GM19240 (cell line): ENCODE measurements at regions not wholly inside any gene's neighbourhood (a gene's known extent, or its start where the extent isn't known, plus 50 kb on each side); places are given as distances from the start of the nearest gene placed in this dataset.
"Not testable (repeated sequence)": the region's sequence is repeated elsewhere in the genome, so short reads cannot be mapped to it uniquely, and the experiment has no call there.

Experiments used
- DNase-seq: peaks from one replicate; pipeline ENCODE4 v3.0.0; 2011; ENCODE audit warnings: low spot score; ENCODE audit not compliant: insufficient read length

DNA sequence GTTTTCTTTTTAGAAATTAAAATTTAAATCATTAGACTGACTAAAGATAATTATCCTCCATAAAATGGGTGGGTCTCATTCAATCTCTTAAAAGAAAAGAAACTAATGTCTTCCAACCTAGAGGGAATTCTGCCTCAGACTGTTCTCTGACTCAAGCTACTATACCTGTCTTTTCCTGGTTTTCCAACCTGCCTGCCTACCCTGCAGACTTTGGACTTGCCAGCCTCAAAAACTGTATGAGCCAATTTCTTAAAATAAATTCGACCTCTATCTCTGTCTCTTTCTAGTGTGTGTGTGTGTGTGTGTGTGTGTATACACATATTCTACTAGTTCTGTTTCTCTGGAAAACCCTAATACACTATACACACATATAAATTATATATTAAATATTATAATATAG lies 847.3 kb downstream of the PCDH17 start:
- DNase-seq: no peak

GRCh38 chr13:58480061-58480460 lies 848.5 kb downstream of the PCDH17 start:
- no peak for DNase-seq

DNA sequence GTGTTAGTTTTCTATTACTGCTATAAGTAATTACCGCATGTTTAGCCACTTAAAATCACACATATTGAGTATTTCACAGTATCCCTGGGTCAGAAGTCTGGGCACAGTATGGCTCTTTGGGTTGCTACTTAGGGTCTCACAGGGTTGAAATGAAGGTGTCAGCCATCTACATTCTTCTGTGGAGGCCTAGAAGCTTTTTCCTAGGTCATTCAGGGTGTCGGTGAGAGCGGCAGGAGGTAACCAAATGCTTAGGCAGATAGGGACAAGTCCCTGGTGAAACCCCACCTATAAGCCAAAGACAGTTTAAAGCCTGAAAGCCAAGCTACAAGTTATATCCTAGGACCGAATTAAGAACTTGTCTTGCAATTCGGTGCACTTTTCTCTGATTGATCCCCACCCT lies 856.7 kb downstream of the PCDH17 start:
- no peak for DNase-seq

DNA sequence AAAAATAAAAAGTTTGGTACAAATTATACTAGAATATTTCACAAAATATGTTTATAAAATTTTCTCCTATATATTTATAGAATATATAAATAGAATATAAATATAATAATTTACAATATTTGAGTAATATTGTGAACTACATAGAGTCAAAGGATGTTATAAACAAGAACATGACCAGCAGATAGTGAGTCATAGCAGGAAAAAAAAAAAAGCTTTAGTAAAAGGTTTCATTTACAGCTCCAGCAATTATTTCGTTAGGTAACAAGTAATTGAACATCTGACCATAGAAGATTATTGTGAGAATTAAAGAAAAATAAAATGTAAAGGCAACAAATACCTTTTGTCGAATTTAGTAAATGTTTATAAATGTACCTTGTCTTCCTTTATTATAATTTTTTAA lies 864.1 kb downstream of the PCDH17 start:
- DNase-seq: no peak

- DNase-seq: no peak
Observed at GRCh38 chr13:58500938-58501337, 869.4 kb downstream of the PCDH17 start.

DNA sequence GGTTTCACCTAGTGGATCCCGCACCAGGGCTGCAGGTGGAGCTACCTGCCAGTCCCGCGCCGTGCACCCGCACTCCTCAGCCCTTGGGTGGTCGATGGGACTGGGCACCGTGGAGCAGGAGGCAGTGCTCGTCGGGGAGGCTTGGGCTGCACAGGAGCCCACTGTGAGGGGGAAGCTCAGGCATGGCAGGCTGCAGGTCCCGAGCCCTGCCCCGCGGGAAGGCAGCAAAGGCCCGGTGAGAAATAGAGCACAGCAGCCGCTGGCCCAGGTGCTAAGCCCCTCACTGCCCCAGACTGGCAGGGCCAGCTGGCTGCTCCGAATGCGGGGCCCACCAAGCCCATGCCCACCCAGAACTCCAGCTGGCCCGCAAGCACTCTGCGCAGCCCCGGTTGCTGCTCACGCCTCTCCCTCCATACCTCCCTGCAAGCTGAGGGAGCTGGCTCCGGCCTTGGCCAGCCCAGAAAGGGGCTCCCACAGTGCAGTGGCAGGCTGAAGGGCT lies 872.7 kb downstream of the PCDH17 start:
- not testable (repeated sequence) for DNase-seq

- DNase-seq: not testable (repeated sequence)
Observed at GRCh38 chr13:58505262-58505920, 873.8 kb downstream of the PCDH17 start.

DNA sequence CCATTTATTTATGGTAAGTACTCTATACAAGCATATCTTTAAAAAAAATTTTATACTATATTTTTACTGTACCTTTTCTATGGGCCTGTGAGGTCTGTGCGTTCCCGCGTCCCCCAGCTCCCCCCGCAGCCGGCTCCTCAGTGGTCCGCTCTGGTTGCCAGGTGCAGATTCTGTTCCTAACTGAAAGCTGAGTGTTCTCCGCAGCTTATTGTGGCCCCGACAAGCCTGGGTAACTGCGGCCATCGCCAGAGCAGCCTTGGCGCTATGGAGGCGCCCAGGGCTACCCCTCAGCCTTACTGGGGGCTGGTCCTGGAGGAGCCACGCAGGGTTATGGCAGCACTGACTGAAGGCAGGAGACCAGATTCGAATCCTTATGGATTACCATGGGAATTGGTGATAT lies 896.8 kb downstream of the PCDH17 start:
- no peak for DNase-seq

- DNase-seq: no peak
Observed at GRCh38 chr13:58531614-58532013, 900.1 kb downstream of the PCDH17 start.

GRCh38 chr13:58542530-58542929 lies 911.0 kb downstream of the PCDH17 start:
- no peak for DNase-seq

DNA sequence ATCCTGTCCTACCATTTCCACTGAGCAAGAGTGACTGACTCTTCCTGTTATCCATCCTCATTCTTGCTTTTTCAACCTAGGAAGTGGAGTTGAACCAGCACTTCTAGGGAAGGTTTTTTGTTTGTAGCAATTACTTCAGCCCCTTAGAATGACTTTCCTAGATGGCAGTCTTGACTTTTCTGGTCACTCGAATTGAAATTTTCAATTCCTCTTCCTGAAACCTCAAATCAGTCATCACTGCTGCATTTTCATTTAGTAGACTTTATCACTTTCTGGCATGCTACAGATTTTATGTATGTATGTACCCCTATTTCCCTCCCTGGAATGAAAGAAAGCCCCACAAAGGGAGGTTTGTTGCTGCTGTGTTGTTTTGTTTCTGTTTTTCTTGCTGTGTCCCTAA lies 915.9 kb downstream of the PCDH17 start:
- no peak for DNase-seq

DNA sequence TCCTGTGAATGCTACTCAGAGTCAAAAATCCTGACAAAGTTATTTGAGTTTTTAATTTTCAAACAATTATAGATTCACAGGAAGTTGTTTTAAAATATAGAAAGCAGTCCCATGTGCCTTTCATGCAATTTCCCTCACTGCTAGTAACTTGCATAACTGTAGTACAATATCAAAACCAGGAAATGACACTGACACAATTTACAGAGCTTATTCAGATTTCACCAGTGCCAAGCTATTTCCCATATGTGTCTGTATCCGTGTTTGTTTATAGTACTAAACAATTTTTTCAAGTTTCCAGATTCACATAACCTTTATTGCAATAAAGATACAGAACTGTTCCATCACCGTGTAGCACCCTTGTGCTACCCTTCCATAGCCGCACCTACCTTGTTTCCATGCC lies 934.6 kb downstream of the PCDH17 start:
- no peak for DNase-seq

DNA sequence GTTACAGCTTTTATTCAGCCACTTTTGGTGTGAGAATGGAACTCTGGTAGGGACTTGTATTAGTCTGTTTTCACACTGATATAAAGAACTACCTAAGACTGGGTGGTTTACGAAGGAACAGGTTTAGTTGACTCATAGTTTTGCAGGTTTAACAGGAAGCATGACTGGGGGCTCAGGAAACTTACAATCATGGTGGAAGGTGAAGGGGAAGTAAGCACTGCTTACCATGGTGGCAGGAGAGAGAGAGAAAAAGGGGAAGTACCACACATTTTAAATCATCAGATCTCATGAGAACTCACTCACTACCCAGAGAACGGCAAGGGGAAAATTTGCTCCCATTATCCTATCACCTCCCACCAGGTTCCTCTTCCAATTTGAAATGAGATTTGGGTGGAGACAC lies 942.2 kb downstream of the PCDH17 start:
- no peak for DNase-seq

DNA sequence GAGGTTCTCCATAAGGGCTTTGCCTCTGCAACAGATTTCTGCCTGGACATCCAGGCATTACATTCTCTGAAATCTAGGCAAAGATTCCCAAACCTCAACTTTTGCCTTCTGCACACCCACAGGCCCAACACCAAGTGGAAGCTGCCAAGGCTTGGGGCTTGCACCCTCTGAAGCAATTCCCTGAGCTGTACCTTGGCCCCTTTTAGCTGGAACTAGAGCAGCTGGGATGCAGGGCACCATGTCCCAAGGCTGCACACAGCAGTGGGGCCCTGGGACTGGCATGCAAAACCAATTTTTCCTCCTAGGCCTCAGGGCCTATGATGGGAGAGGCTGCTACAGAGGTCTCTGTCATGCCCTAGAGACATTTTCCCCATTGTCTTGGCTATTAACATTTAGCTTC lies 943.2 kb downstream of the PCDH17 start:
- DNase-seq: no peak

GRCh38 chr13:58579468-58579867 lies 947.9 kb downstream of the PCDH17 start:
- DNase-seq: no peak

GRCh38 chr13:58583966-58584365 lies 952.4 kb downstream of the PCDH17 start:
- DNase-seq: no peak

DNA sequence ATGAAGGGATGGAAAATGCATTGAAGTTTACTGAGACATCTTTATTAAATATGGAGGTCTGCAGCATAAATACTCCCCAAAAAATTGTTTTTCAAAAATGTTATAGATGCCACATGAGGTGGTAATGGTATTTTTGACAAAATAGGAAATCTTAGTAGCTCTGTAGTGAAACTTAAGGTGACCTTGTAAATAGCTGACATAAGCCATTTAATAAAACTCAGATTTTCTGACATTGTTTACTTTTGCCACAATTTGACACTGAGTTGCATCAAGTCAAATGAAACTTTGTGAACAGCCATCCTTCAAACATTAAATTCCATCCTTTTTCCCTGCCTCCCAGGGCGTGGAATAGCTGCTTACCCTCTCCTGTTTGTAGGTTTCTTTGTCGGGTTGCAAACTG lies 953.1 kb downstream of the PCDH17 start:
- no peak for DNase-seq

DNA sequence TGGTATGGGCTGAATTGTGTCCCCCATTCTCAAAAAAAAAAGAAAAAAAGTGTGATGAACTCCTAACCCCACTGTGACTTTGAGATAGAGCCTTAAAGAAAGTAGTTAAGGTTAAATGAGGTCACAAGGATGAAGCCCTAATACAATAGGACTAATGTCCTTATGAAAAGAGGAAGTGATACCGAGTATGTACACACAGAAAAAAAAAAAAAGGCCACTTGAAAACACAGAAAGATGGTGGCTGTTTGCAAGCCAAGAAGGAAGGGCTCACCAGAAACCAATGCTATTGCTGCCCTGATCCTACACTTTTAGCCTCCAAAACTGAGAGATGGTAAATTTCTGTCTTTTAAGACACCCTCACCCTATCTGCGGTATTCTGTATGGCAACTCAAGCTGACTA lies 955.6 kb downstream of the PCDH17 start:
- no peak for DNase-seq

- no peak for DNase-seq
Observed at GRCh38 chr13:58592052-58592451, 960.5 kb downstream of the PCDH17 start.

GRCh38 chr13:58592786-58593185 lies 961.2 kb downstream of the PCDH17 start:
- DNase-seq: no peak

DNA sequence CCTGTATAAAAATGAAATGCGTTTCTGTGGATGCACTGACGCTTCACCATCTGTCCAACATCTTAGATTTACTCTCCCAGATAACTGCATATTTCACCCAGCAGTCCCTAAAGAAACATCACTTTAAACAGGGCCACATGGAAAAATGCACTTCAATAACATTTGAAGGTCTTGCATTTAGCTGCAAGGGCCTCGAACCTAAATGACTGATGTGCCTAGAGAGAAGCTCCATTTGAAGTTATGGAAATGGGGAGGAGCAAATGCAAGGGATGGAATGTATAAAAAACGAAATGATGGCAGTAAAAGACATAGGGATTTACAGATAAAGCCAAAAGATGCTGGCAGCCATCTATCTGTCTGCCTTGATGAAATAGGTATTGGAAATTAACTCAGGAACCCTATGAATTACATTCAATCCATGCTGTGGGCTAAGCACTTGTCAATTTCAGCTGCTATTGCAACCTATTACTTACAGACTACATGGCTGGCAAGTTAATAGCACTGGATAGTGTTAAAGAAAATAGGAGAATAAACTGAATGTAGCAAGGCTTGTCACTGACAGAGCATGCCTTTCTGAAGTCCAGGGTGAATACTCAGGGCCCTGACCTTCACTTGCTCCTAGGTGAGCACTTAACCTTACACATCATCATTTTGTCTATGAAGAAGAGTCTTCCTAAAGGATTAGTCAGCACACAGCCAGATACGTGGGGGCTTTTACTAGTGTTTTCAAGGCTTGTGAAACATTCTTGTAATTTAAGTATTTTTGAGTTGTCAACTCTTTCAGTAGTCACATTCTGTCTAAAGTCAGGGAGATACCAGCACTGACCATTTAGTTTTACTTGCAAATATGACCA lies 963.4 kb downstream of the PCDH17 start:
- DNase-seq: no peak

- no peak for DNase-seq
Observed at GRCh38 chr13:58597552-58597951, 966.0 kb downstream of the PCDH17 start.

GRCh38 chr13:58598241-58598640 lies 966.7 kb downstream of the PCDH17 start:
- no peak for DNase-seq
